ENCODE measurements at regions not wholly inside any gene's neighbourhood (a gene's known extent, or its start where the extent isn't known, plus 50 kb on each side); places are given as distances from the start of the nearest gene placed in this dataset.

GRCh38 chr3:117404141-117404540 lies 694.6 kb downstream of the TUSC7 start:
- no peaks in the 10 kb centered on the region for H3K79me2 ChIP-seq (ENCODE audit: low read length)
- no peak overlapping the region for H2AFZ ChIP-seq (ENCODE audit: low read depth, low read length)
- no peaks in the 10 kb centered on the region for H3K36me3 ChIP-seq (replicated peaks; ENCODE audit: low read depth, low read length)
- H3K4me1 ChIP-seq (ENCODE audit: low read length): peaks cover 9% of the 10 kb centered on the region
- H3K4me2 ChIP-seq (ENCODE audit: low read length): no peak overlapping the region
- H3K9ac ChIP-seq (ENCODE audit: low read length): no peak overlapping the region
- H4K20me1 ChIP-seq (ENCODE audit: insufficient read depth, low read length): no peaks in the 10 kb centered on the region
- H3K27me3 ChIP-seq (ENCODE audit: low read depth, low read length): peaks cover 5% of the 10 kb centered on the region; the same call in 1 of the 2 replicates
- no peak for TF ChIP-seq CTCF (IDR thresholded peaks at IDR 0.05; ENCODE audit: low read depth, low read length)
- TF ChIP-seq EZH2phosphoT487 (IDR thresholded peaks at IDR 0.05; ENCODE audit: low read depth): no peak
- H3K9me3 ChIP-seq (ENCODE audit: insufficient read depth, low read length): no peaks in the 10 kb centered on the region
- no peak overlapping the region for H3K4me3 ChIP-seq (ENCODE audit: low read length)
- no peak overlapping the region for H3K27ac ChIP-seq (ENCODE audit: low read length)

- TF ChIP-seq CTCF (IDR thresholded peaks at IDR 0.05; ENCODE audit: low read depth, low read length): no peak
- no peak for TF ChIP-seq EZH2phosphoT487 (IDR thresholded peaks at IDR 0.05; ENCODE audit: low read depth)
- H3K9ac ChIP-seq (ENCODE audit: low read length): no peak overlapping the region
- H3K4me2 ChIP-seq (ENCODE audit: low read length): peak overlapping the region; percentile 8; the same call in 1 of the 2 replicates
Observed at GRCh38 chr3:117404730-117405129, 695.2 kb downstream of the TUSC7 start.

GRCh38 chr3:117405359-117405758 lies 695.8 kb downstream of the TUSC7 start:
- TF ChIP-seq EZH2phosphoT487 (IDR thresholded peaks at IDR 0.05; ENCODE audit: low read depth) (no peak), CTCF (IDR thresholded peaks at IDR 0.05; ENCODE audit: low read depth, low read length) (no peak)
- Histone ChIP-seq H3K4me1 (ENCODE audit: low read length) (peaks cover 9% of the 10 kb centered on the region), H3K4me2 (ENCODE audit: low read length) (no peak overlapping the region), H3K79me2 (ENCODE audit: low read length) (no peaks in the 10 kb centered on the region), H4K20me1 (ENCODE audit: insufficient read depth, low read length) (no peaks in the 10 kb centered on the region), H2AFZ (ENCODE audit: low read depth, low read length) (no peak overlapping the region), H3K27ac (ENCODE audit: low read length) (no peak overlapping the region), H3K4me3 (ENCODE audit: low read length) (no peak overlapping the region), H3K36me3 (replicated peaks; ENCODE audit: low read depth, low read length) (no peaks in the 10 kb centered on the region), H3K9ac (ENCODE audit: low read length) (no peak overlapping the region), H3K27me3 (ENCODE audit: low read depth, low read length) (peaks cover 5% of the 10 kb centered on the region; the same call in 1 of the 2 replicates), H3K9me3 (ENCODE audit: insufficient read depth, low read length) (no peaks in the 10 kb centered on the region)

More at GRCh38 chr3:117404730-117405129, 695.2 kb downstream of the TUSC7 start:
- no peaks in the 10 kb centered on the region for H3K36me3 ChIP-seq (replicated peaks; ENCODE audit: low read depth, low read length)
- no peaks in the 10 kb centered on the region for H4K20me1 ChIP-seq (ENCODE audit: insufficient read depth, low read length)
- H3K4me1 ChIP-seq (ENCODE audit: low read length): peaks cover 9% of the 10 kb centered on the region
- peaks cover 5% of the 10 kb centered on the region; the same call in 1 of the 2 replicates for H3K27me3 ChIP-seq (ENCODE audit: low read depth, low read length)
- H3K9me3 ChIP-seq (ENCODE audit: insufficient read depth, low read length): no peaks in the 10 kb centered on the region
- no peaks in the 10 kb centered on the region for H3K79me2 ChIP-seq (ENCODE audit: low read length)
- no peak overlapping the region for H3K27ac ChIP-seq (ENCODE audit: low read length)
- H2AFZ ChIP-seq (ENCODE audit: low read depth, low read length): no peak overlapping the region
- no peak overlapping the region for H3K4me3 ChIP-seq (ENCODE audit: low read length)

- H3K4me1 ChIP-seq (ENCODE audit: low read length): peaks cover 9% of the 10 kb centered on the region
- no peaks in the 10 kb centered on the region for H3K36me3 ChIP-seq (replicated peaks; ENCODE audit: low read depth, low read length)
- peak overlapping the region; percentile 43; the same call in 1 of the 2 replicates for H2AFZ ChIP-seq (ENCODE audit: low read depth, low read length)
- H3K9me3 ChIP-seq (ENCODE audit: insufficient read depth, low read length): no peaks in the 10 kb centered on the region
- no peaks in the 10 kb centered on the region for H4K20me1 ChIP-seq (ENCODE audit: insufficient read depth, low read length)
- no peak overlapping the region for H3K27ac ChIP-seq (ENCODE audit: low read length)
- H3K4me2 ChIP-seq (ENCODE audit: low read length): no peak overlapping the region
- TF ChIP-seq EZH2phosphoT487 (IDR thresholded peaks at IDR 0.05; ENCODE audit: low read depth) (no peak), CTCF (IDR thresholded peaks at IDR 0.05; ENCODE audit: low read depth, low read length) (peak; percentile 57)
- H3K9ac ChIP-seq (ENCODE audit: low read length): no peak overlapping the region
- H3K27me3 ChIP-seq (ENCODE audit: low read depth, low read length): no peaks in the 10 kb centered on the region
- H3K4me3 ChIP-seq (ENCODE audit: low read length): no peak overlapping the region
- no peaks in the 10 kb centered on the region for H3K79me2 ChIP-seq (ENCODE audit: low read length)
Observed at GRCh38 chr3:117407317-117407716, 697.7 kb downstream of the TUSC7 start.

Measured in OCI-LY3 (cell line).